ENCODE measurements at regions not wholly inside any gene's neighbourhood (a gene's known extent, or its start where the extent isn't known, plus 50 kb on each side); places are given as distances from the start of the nearest gene placed in this dataset.

- TF ChIP-seq CTCF (IDR thresholded peaks at IDR 0.05): no peak
- TF ChIP-seq ZFX (IDR thresholded peaks at IDR 0.05; ENCODE audit: borderline replicate concordance): no peak
These were observed 209.4 kb upstream of the USP15 start for GRCh38 chr12:62050785-62051184.

Measured in 22Rv1 (cell line).